Fibroblast of mammary gland (primary cell): ENCODE measurements at regions not wholly inside any gene's neighbourhood (a gene's known extent, or its start where the extent isn't known, plus 50 kb on each side); places are given as distances from the start of the nearest gene placed in this dataset.
A peak's percentile ranks its signal among the peaks of the same experiment; 100 is the strongest.

Experiments
- DNase-seq: peaks from one replicate; pipeline ENCODE4 v3.0.0-alpha.2; 2010; ENCODE audit warnings: low read depth
- H3K4me3 ChIP-seq: 2 replicates; pipeline ENCODE4 v1.5.1; 2011; ENCODE audit warnings: low read depth, mild to moderate bottlenecking, low read length, moderate library complexity; ENCODE audit not compliant: control insufficient read depth
- CTCF ChIP-seq: conservative IDR thresholded peaks from 2 replicates; pipeline ENCODE4 v1.5.1; 2011; ENCODE audit warnings: low read depth, low read length, inconsistent platforms; ENCODE audit not compliant: control insufficient read depth, insufficient read depth

GRCh38 chr3:64995857-64996551, 308.2 kb upstream of the ADAMTS9 start:
- no peak overlapping the region for H3K4me3 ChIP-seq
- no peak for DNase-seq
- no peak for TF ChIP-seq CTCF

- no peak for DNase-seq
- H3K4me3 ChIP-seq, result no peak overlapping the region
- TF ChIP-seq CTCF, result no peak
These were observed 306.0 kb upstream of the ADAMTS9 start for GRCh38 chr3:64993781-64994180.

- DNase-seq, result no peak
- H3K4me3 ChIP-seq, result no peak overlapping the region
- no peak for TF ChIP-seq CTCF
These were observed 304.9 kb upstream of the ADAMTS9 start for GRCh38 chr3:64992530-64993285.

GRCh38 chr3:64988188-64988587, 300.4 kb upstream of the ADAMTS9 start:
- H3K4me3 ChIP-seq, result no peak overlapping the region
- TF ChIP-seq CTCF, result no peak
- peak; percentile 32 for DNase-seq

- DNase-seq, result no peak
- TF ChIP-seq CTCF, result no peak
These were observed 299.9 kb upstream of the ADAMTS9 start for GRCh38 chr3:64987726-64988125.

GRCh38 chr3:64985072-64985471, 297.3 kb upstream of the ADAMTS9 start:
- no peak for TF ChIP-seq CTCF
- H3K4me3 ChIP-seq, result no peak overlapping the region
- no peak for DNase-seq

More at GRCh38 chr3:64987726-64988125, 299.9 kb upstream of the ADAMTS9 start:
- H3K4me3 ChIP-seq, result no peak overlapping the region
